Thymus (tissue), 11 donors: ENCODE measurements at regions not wholly inside any gene's neighbourhood (a gene's known extent, or its start where the extent isn't known, plus 50 kb on each side); places are given as distances from the start of the nearest gene placed in this dataset.
"Not testable (repeated sequence)": the region's sequence is repeated elsewhere in the genome, so short reads cannot be mapped to it uniquely, and the experiment has no call there.

ENCODE experiments used
- DNase-seq, 9 donors: peaks; one replicate each; pipeline ENCODE4 v3.0.0-alpha.2; 2013; ENCODE audit warnings: low spot score in 9 of 9, low read depth in 6 of 9, missing footprints in 1 of 9
- H3K27ac ChIP-seq, 2 donors: one replicate each; pipeline ENCODE4 v1.5.1; 2013; ENCODE audit warnings: control low read depth in 1 of 2, low read depth in 1 of 2, low read length in 1 of 2, mild to moderate bottlenecking in 1 of 2, moderate library complexity in 1 of 2
- H3K27me3 ChIP-seq, 2 donors: one replicate each; pipeline ENCODE4 v1.5.1; 2013; ENCODE audit warnings: low read length in 1 of 2; ENCODE audit not compliant: control insufficient read depth in 2 of 2, insufficient read depth in 1 of 2
- H3K36me3 ChIP-seq, 2 donors: one replicate each; pipeline ENCODE4 v1.5.1; 2013; ENCODE audit warnings: low read length in 1 of 2, mild to moderate bottlenecking in 1 of 2, moderate library complexity in 1 of 2; ENCODE audit not compliant: control insufficient read depth in 2 of 2, insufficient read depth in 2 of 2
- H3K4me1 ChIP-seq, 2 donors: one replicate each; pipeline ENCODE4 v1.5.1; 2013; ENCODE audit warnings: low read length in 2 of 2; ENCODE audit not compliant: control insufficient read depth in 2 of 2, insufficient read depth in 2 of 2
- H3K4me3 ChIP-seq, 2 donors: one replicate each; pipeline ENCODE4 v1.5.1; 2013; ENCODE audit warnings: low read length in 2 of 2, control low read depth in 1 of 2, mild to moderate bottlenecking in 1 of 2
- H3K9me3 ChIP-seq, 2 donors: one replicate each; pipeline ENCODE4 v1.5.1; 2013; ENCODE audit warnings: low read length in 1 of 2, mild to moderate bottlenecking in 1 of 2; ENCODE audit not compliant: control insufficient read depth in 2 of 2, insufficient read depth in 1 of 2
- WGBS: extraction: QIAGEN DNeasy Blood & Tissue Kit; methylation state at CpG from one replicate; pipeline ENCODE4 v1.1.7; 2013; 5-methylcytosine and 5-hydroxymethylcytosine counted together
- donor health status: healthy.

GRCh38 chr7:115630049-115630448, 400.5 kb downstream of the TFEC start:
- Histone ChIP-seq H3K27me3 (no peaks in the 10 kb centered on the region), H3K9me3 (no peaks in the 10 kb centered on the region), H3K4me3 (no peak overlapping the region), H3K36me3 (no peaks in the 10 kb centered on the region), H3K27ac (no peak overlapping the region), H3K4me1 (no peaks in the 10 kb centered on the region)
- 96% methylated on average over 4 of the region's 4 CpGs for WGBS
- DNase-seq = no peak

DNA sequence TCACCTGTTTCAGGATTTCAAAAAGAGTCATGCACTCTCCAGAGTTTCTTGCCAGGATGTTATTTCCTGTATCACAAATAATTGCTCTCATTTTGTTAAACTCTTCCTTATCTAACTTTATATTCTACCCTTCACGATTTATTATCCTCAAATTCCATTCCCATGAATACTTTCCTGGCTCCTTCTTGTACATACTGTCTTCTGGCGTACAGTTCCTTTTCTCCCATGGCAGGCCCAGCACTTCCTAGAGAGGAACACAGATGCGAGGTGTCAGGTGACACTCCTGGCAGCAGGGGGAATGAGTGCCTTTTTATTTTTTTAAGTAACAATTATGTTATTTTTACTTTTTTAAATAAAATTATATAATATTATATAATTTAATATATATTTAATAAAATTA, 411.9 kb downstream of the TFEC start:
- no peak for DNase-seq
- H3K9me3 ChIP-seq = no peaks in the 10 kb centered on the region
- 58% methylated on average over 3 of the region's 3 CpGs for WGBS

DNA sequence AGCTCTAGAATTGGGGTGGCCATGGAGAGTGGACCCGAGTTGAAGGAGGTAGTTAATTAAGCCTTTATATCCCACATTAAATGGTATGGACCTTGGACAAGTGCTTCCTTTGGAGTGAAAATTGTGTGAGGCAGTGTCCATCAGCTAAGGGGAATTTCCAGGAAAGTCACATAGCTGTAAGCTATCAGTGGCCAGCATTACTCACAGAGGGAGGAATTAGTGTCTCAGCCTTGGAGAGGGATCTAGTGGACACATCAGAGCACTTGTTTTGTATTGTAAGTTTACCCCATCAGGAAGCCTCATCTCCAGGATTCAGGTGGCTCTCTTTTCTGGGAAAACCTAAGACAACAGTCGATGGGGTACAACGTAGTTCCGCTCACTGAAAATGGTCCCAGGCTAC, 416.7 kb downstream of the TFEC start:
- no peak for DNase-seq
- H3K36me3 ChIP-seq = no peaks in the 10 kb centered on the region
- WGBS = 94% methylated on average over 4 of the region's 4 CpGs
- no peaks in the 10 kb centered on the region for H3K27me3 ChIP-seq
- H3K27ac ChIP-seq = no peak overlapping the region
- H3K9me3 ChIP-seq = no peaks in the 10 kb centered on the region
- no peaks in the 10 kb centered on the region for H3K4me1 ChIP-seq
- H3K4me3 ChIP-seq = no peak overlapping the region

More for the DNA sequence above, 411.9 kb downstream of the TFEC start:
- Histone ChIP-seq H3K4me1 (no peaks in the 10 kb centered on the region), H3K4me3 (no peak overlapping the region), H3K27me3 (no peaks in the 10 kb centered on the region), H3K27ac (no peak overlapping the region), H3K36me3 (no peaks in the 10 kb centered on the region)

DNA sequence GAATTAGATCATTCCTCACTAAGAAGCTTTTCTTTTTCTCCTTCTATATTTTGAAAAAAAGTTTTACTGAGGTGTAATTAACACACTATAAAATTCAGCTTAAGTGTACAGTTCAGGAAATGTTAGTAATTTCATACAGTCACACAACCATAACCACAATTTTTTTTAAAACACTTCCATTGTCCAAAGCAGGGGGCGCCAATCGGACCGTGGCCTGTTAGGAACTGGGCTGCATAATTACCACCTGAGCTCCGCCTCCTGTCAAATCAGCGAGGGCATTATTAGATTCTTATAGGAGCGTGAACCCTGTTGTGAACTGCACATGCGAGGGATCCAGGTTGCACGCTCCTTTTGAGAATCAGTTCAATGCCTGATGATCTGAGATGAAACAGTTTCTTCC, 427.1 kb downstream of the TFEC start:
- WGBS = 94% methylated on average over 8 of the region's 8 CpGs
- no peak overlapping the region for H3K27ac ChIP-seq
- DNase-seq = no peak
- no peaks in the 10 kb centered on the region for H3K9me3 ChIP-seq
- no peaks in the 10 kb centered on the region for H3K36me3 ChIP-seq
- H3K27me3 ChIP-seq = no peaks in the 10 kb centered on the region
- no peak overlapping the region for H3K4me3 ChIP-seq
- no peaks in the 10 kb centered on the region for H3K4me1 ChIP-seq

GRCh38 chr7:115600207-115600606, 430.4 kb downstream of the TFEC start:
- Histone ChIP-seq H3K27me3 (no peaks in the 10 kb centered on the region), H3K36me3 (no peaks in the 10 kb centered on the region), H3K4me1 (no peaks in the 10 kb centered on the region), H3K4me3 (no peak overlapping the region), H3K27ac (no peak overlapping the region), H3K9me3 (no peaks in the 10 kb centered on the region)
- 95% methylated on average over 1 of the region's 1 CpG for WGBS
- no peak for DNase-seq

DNA sequence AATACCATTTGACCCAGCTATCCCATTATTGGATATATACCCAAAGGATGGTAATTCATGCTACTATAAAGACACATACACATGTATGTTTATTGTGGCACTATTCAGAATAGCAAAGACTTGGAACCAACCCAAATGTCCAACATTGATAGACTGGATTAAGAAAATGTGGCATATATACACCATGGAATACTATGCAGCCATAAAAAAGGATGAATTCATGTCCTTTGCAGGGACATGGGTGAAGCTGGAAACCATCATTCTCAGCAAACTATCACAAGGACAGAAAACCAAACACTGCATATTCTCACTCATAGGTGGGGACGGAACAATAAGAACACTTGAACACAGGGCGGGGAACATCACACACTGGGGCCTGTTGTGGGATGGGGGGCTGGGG, 431.4 kb downstream of the TFEC start:
- not testable (repeated sequence) for H3K4me3 ChIP-seq, H3K9me3 ChIP-seq, H3K4me1 ChIP-seq, DNase-seq, H3K36me3 ChIP-seq, H3K27ac ChIP-seq, H3K27me3 ChIP-seq
- WGBS = 97% methylated on average over 2 of the region's 2 CpGs

GRCh38 chr7:115597220-115597619, 433.3 kb downstream of the TFEC start:
- WGBS = 96% methylated on average over 2 of the region's 2 CpGs
- not testable (repeated sequence) for H3K36me3 ChIP-seq, H3K4me1 ChIP-seq, H3K27me3 ChIP-seq, H3K27ac ChIP-seq, DNase-seq, H3K4me3 ChIP-seq, H3K9me3 ChIP-seq

DNA sequence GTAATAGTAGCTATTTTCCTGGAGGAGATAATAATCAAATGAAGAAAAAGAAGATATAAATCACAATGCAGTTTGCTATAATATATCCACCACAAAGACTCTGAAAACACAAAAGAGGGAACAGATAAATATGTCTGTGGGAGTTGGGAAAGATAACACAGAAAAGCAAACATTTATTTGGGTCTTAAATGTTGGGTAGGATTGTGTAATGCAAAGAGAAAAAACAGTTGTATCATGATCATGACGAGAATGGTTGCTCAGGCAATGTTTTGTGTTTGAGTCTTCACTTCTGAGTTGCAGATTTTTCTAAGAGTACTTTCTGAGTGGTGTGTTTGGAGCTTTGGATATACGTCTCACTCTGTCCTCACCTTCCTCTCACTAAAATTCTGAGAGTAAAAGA, 437.5 kb downstream of the TFEC start:
- no peaks in the 10 kb centered on the region for H3K27me3 ChIP-seq
- 91% methylated on average over 2 of the region's 2 CpGs for WGBS
- H3K4me1 ChIP-seq = no peaks in the 10 kb centered on the region
- no peak overlapping the region for H3K4me3 ChIP-seq
- no peaks in the 10 kb centered on the region for H3K9me3 ChIP-seq
- no peak overlapping the region for H3K27ac ChIP-seq
- H3K36me3 ChIP-seq = no peaks in the 10 kb centered on the region
- DNase-seq = no peak

- no peak overlapping the region for H3K4me3 ChIP-seq
- no peaks in the 10 kb centered on the region for H3K4me1 ChIP-seq
- H3K27me3 ChIP-seq = no peaks in the 10 kb centered on the region
- 96% methylated on average over 5 of the region's 5 CpGs for WGBS
- no peak for DNase-seq
- H3K9me3 ChIP-seq = no peaks in the 10 kb centered on the region
- no peak overlapping the region for H3K27ac ChIP-seq
- no peaks in the 10 kb centered on the region for H3K36me3 ChIP-seq
These were observed 445.4 kb downstream of the TFEC start for GRCh38 chr7:115585015-115585718.

DNA sequence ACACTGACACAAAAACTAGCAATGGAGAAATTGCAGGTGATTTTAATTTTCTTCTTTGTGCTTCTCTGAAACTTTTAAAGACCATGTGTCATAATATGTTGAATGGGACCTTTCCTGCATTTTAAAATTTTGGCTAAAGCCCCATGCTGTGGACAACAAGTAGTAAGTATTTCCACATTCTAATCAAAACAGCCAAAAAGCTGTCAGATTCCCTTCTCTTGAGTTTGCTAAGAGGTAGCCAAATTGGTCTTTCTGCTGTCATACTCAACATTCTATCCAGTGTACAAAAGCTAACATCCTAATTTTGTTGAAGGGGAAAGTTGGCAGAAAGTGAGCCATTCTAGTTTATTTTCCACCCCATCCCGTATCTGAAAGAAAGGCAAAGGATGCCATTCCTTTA, 447.6 kb downstream of the TFEC start:
- no peaks in the 10 kb centered on the region for H3K4me1 ChIP-seq
- no peaks in the 10 kb centered on the region for H3K27me3 ChIP-seq
- 89% methylated on average over 1 of the region's 1 CpG for WGBS
- no peak overlapping the region for H3K27ac ChIP-seq
- H3K4me3 ChIP-seq = no peak overlapping the region
- H3K36me3 ChIP-seq = no peaks in the 10 kb centered on the region
- H3K9me3 ChIP-seq = no peaks in the 10 kb centered on the region
- DNase-seq = no peak
